Panc1 (cell line): ENCODE measurements at regions not wholly inside any gene's neighbourhood (a gene's known extent, or its start where the extent isn't known, plus 50 kb on each side); places are given as distances from the start of the nearest gene placed in this dataset.

Experiments
- ATAC-seq: fragments of 200-7000 bp; cut with Tn5 transposase; 2 replicates; pipeline ENCODE4 v1.9.1; 2020; ENCODE audit warnings: mild to moderate bottlenecking, moderate library complexity
- BruUV-seq: library from RNA; stranded (reverse); fragments of 400-500 nt; replicated peaks from 2 replicates; lab custom pipeline; 2021; lab: Mats Ljungman, UMichigan
- CTCF ChIA-PET: fragments of 300-600 bp; sonication (Branson Sonifier 250); formaldehyde crosslinking; loops from one replicate; lab custom pipeline; 2022; ENCODE audit warnings: antibody characterized with exemption; lab: Charles Lee
- POLR2A ChIA-PET: fragments of 300-600 bp; sonication (Branson Sonifier 250); formaldehyde crosslinking; loops from one replicate; lab custom pipeline; 2022; ENCODE audit warnings: antibody characterized with exemption; lab: Charles Lee
- DNase-seq: peaks from one replicate; pipeline ENCODE4 v3.0.0-alpha.2; 2010; ENCODE audit warnings: low read depth, low spot score
- H3K27ac ChIP-seq: 2 replicates; pipeline ENCODE4 v1.5.1; 2011; ENCODE audit warnings: mild to moderate bottlenecking, low read length, inconsistent platforms
- H3K27me3 ChIP-seq: fragments of 200-500 bp; sonication (Bioruptor generic); 2 replicates; pipeline ENCODE4 v1.6.0; 2014; ENCODE audit warnings: low read length, inconsistent platforms; ENCODE audit not compliant: control insufficient read depth, insufficient read depth
- H3K36me3 ChIP-seq: fragments of 200-500 bp; sonication (Bioruptor generic); 2 replicates; pipeline ENCODE4 v1.5.1; 2014; ENCODE audit warnings: inconsistent platforms, mild to moderate bottlenecking, low read length, moderate library complexity; ENCODE audit not compliant: control insufficient read depth, insufficient read depth
- H3K4me1 ChIP-seq: 2 replicates; pipeline ENCODE4 v1.5.1; 2011; ENCODE audit warnings: inconsistent platforms, mild to moderate bottlenecking, low read length, moderate library complexity; ENCODE audit not compliant: control insufficient read depth, insufficient read depth
- H3K4me3 ChIP-seq, 2 experiments: 2 replicates each; pipeline ENCODE4 v1.5.1; 2011 to 2012; ENCODE audit warnings: low read depth in 2 of 2, low read length in 2 of 2, mild to moderate bottlenecking in 2 of 2, inconsistent platforms in 1 of 2, moderate library complexity in 1 of 2
- H3K9me3 ChIP-seq: fragments of 200-500 bp; sonication (Bioruptor generic); 2 replicates; pipeline ENCODE4 v1.5.1; 2014; ENCODE audit warnings: low read depth, mild to moderate bottlenecking, inconsistent platforms, low read length, moderate library complexity; ENCODE audit not compliant: control insufficient read depth, insufficient read depth
- CTCF ChIP-seq: fragments of 450-650 bp; IDR thresholded peaks from 2 replicates; pipeline ENCODE4 v1.5.1; 2017; ENCODE audit warnings: mild to moderate bottlenecking
- POLR2AphosphoS5 ChIP-seq: IDR thresholded peaks from 2 replicates; pipeline ENCODE4 v1.6.1; 2012; ENCODE audit warnings: mild to moderate bottlenecking, low read depth, low read length, moderate library complexity
- REST ChIP-seq, 2 experiments: IDR thresholded peaks; 2 replicates each; pipeline ENCODE4 v1.6.1; 2011 to 2012; ENCODE audit warnings: low read depth in 2 of 2, control low read depth in 1 of 2, low read length in 1 of 2, mild to moderate bottlenecking in 1 of 2, moderate library complexity in 1 of 2; ENCODE audit not compliant: insufficient read depth in 1 of 2
- SIN3A ChIP-seq: IDR thresholded peaks from 2 replicates; pipeline ENCODE4 v1.6.1; 2012; ENCODE audit warnings: low read depth, mild to moderate bottlenecking, low read length, moderate library complexity, borderline replicate concordance; ENCODE audit not compliant: insufficient read depth
- TCF7L2 ChIP-seq: IDR thresholded peaks from 2 replicates; pipeline ENCODE4 v1.6.1; 2011; ENCODE audit warnings: mild to moderate bottlenecking, low read depth, low read length, inconsistent platforms
- in situ Hi-C: cut with HindIII; loops from 2 replicates; pipeline ENCODE4 v1.10.0; 2016; ENCODE audit warnings: low sequenced_read_pairs, low pct_unique_long_range_greater_than_20kb
- intact Hi-C: fragments of 100-400 bp; cut with micrococcal nuclease; formaldehyde crosslinking; loops from one replicate; pipeline ENCODE4 v1.10.0; 2022; ENCODE audit not compliant: unreplicated experiment

- no TSS peak for BruUV-seq
- H3K4me3 ChIP-seq: no peak overlapping the region
- intact Hi-C loops: no loop called here
- H3K27ac ChIP-seq: no peak overlapping the region
- ATAC-seq (no peak), DNase-seq (no peak)
- no peaks in the 10 kb centered on the region for H3K4me1 ChIP-seq
- no peaks in the 10 kb centered on the region for H3K36me3 ChIP-seq
- ChIA-PET POLR2A (no interaction called here), CTCF (no interaction called here)
- in situ Hi-C loops: no loop called here
- peaks cover under 1% of the 10 kb centered on the region for H3K27me3 ChIP-seq
- TF ChIP-seq POLR2AphosphoS5 (no peak), REST (IDR thresholded peaks at IDR 0.05; ENCODE audit: insufficient read depth in 1 of 2, low read depth in 2 of 2, low read length in 1 of 2) (no peak), CTCF (no peak), TCF7L2 (no peak), SIN3A (no peak)
- peaks cover 13% of the 10 kb centered on the region for H3K9me3 ChIP-seq
These were observed 59.1 kb upstream of the TSPAN11 start for GRCh38 chr12:30867415-30867814.

GRCh38 chr12:30866256-30866655 is 60.3 kb upstream of the TSPAN11 start:
- CTCF ChIA-PET: interaction anchor here (0.6 kb wide), 1 partner anchor 170 kb away, joined by 6 read pairs; the partner anchor contains the start of gene IPO8
- Histone ChIP-seq H3K27ac (no peak overlapping the region), H3K27me3 (peaks cover 5% of the 10 kb centered on the region), H3K4me1 (no peaks in the 10 kb centered on the region), H3K4me3 (no peak overlapping the region), H3K36me3 (no peaks in the 10 kb centered on the region), H3K9me3 (peaks cover 13% of the 10 kb centered on the region)
- in situ Hi-C loops: no loop called here
- POLR2A ChIA-PET: no interaction called here
- no TSS peak for BruUV-seq
- TF ChIP-seq POLR2AphosphoS5 (no peak), SIN3A (no peak), CTCF (no peak), REST (IDR thresholded peaks at IDR 0.05; ENCODE audit: insufficient read depth in 1 of 2, low read depth in 2 of 2, low read length in 1 of 2) (no peak), TCF7L2 (no peak)
- DNase-seq (no peak), ATAC-seq (no peak)
- intact Hi-C loops: no loop called here
